Adrenal gland (tissue), 5 donors: ENCODE measurements at regions not wholly inside any gene's neighbourhood (a gene's known extent, or its start where the extent isn't known, plus 50 kb on each side); places are given as distances from the start of the nearest gene placed in this dataset.

Experiments
- POLR2A ChIP-seq, 2 donors: fragments of 450-650 bp; IDR thresholded peaks; one replicate each; pipeline ENCODE4 v1.6.1; 2017; ENCODE audit warnings: antibody characterized with exemption in 2 of 2, mild to moderate bottlenecking in 2 of 2, moderate library complexity in 1 of 2
- TF ChIP-seq, protein P1 (sequence below), 6 experiments: fragments of 450-650 bp in 4 of 6; fragments of 200-600 bp in 2 of 6; sonication (generic) in 1 of 6; IDR thresholded peaks; 1 replicate in 5 of 6; 2 replicates in 1 of 6; pipeline versions ENCODE4 v1.5.1 to v1.8.0; 2016 to 2021; ENCODE audit warnings: antibody characterized with exemption in 6 of 6, mild to moderate bottlenecking in 2 of 6, moderate library complexity in 1 of 6
- donor health status: DM: no; HTN: no; CAD: no.

DNA sequence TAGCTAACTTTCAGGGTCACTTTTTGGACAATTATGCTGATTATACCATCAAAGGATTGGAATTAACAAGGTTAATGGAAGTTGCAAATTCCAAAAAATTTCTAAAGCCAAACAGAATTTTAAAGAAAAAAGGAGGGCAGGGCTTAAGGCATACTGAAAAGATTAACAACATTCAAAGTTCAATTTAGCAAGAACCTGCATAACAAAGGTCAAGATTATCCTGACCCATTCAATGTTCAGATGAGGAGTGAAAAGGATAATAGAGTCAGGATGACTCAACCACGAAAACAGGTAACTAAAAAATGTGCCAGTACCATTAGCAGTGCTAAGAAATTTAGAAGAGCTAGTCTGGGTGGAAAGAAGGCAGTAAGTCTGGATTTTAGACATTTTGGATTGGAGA, 139.8 kb upstream of the HNMT start:
- TF ChIP-seq POLR2A (IDR thresholded peaks at IDR 0.05): no peak
- TF ChIP-seq, protein P1, sequence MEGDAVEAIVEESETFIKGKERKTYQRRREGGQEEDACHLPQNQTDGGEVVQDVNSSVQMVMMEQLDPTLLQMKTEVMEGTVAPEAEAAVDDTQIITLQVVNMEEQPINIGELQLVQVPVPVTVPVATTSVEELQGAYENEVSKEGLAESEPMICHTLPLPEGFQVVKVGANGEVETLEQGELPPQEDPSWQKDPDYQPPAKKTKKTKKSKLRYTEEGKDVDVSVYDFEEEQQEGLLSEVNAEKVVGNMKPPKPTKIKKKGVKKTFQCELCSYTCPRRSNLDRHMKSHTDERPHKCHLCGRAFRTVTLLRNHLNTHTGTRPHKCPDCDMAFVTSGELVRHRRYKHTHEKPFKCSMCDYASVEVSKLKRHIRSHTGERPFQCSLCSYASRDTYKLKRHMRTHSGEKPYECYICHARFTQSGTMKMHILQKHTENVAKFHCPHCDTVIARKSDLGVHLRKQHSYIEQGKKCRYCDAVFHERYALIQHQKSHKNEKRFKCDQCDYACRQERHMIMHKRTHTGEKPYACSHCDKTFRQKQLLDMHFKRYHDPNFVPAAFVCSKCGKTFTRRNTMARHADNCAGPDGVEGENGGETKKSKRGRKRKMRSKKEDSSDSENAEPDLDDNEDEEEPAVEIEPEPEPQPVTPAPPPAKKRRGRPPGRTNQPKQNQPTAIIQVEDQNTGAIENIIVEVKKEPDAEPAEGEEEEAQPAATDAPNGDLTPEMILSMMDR (IDR thresholded peaks at IDR 0.05): no peak
